ENCODE measurements at regions not wholly inside any gene's neighbourhood (a gene's known extent, or its start where the extent isn't known, plus 50 kb on each side); places are given as distances from the start of the nearest gene placed in this dataset.

- TF ChIP-seq, protein P1, sequence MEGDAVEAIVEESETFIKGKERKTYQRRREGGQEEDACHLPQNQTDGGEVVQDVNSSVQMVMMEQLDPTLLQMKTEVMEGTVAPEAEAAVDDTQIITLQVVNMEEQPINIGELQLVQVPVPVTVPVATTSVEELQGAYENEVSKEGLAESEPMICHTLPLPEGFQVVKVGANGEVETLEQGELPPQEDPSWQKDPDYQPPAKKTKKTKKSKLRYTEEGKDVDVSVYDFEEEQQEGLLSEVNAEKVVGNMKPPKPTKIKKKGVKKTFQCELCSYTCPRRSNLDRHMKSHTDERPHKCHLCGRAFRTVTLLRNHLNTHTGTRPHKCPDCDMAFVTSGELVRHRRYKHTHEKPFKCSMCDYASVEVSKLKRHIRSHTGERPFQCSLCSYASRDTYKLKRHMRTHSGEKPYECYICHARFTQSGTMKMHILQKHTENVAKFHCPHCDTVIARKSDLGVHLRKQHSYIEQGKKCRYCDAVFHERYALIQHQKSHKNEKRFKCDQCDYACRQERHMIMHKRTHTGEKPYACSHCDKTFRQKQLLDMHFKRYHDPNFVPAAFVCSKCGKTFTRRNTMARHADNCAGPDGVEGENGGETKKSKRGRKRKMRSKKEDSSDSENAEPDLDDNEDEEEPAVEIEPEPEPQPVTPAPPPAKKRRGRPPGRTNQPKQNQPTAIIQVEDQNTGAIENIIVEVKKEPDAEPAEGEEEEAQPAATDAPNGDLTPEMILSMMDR (IDR thresholded peaks at IDR 0.05; ENCODE audit: low read length, missing control alignments): no peak
- DNase-seq (ENCODE audit: low read depth): no peak
- no peak overlapping the region for H3K4me3 ChIP-seq (replicated peaks; ENCODE audit: low read depth, low read length)
Measured at GRCh38 chr10:10434312-10434711, 583.4 kb upstream of the CELF2 start.

DNA sequence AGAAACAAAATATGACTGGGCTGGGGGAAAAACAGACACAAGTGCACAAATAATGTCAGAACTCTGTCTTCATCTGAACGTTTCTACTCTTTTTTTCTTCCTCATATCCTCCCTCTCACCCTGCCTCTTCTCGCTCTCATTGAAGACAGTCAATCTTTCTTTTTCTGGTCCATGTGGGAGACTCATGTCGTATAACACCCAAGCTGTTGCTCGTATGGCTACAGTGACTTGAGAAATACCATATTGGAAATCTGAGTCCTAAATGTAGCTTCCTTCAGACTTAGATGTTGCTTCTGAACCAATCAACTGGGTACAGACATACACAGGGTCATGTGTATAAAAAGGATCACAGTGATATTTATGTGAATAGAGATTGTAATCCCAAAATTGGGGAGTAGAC lies 579.8 kb upstream of the CELF2 start:
- no peak for DNase-seq (ENCODE audit: low read depth)
- TF ChIP-seq, protein P1 (IDR thresholded peaks at IDR 0.05; ENCODE audit: low read length, missing control alignments): no peak
- H3K4me3 ChIP-seq (replicated peaks; ENCODE audit: low read depth, low read length): no peak overlapping the region

GRCh38 chr10:10438335-10439100 lies 579.2 kb upstream of the CELF2 start:
- TF ChIP-seq, protein P1 (IDR thresholded peaks at IDR 0.05; ENCODE audit: low read length, missing control alignments): no peak
- no peak overlapping the region for H3K4me3 ChIP-seq (replicated peaks; ENCODE audit: low read depth, low read length)
- no peak for DNase-seq (ENCODE audit: low read depth)

- TF ChIP-seq, protein P1 (IDR thresholded peaks at IDR 0.05; ENCODE audit: low read length, missing control alignments): no peak
- no peak for DNase-seq (ENCODE audit: low read depth)
- no peak overlapping the region for H3K4me3 ChIP-seq (replicated peaks; ENCODE audit: low read depth, low read length)
Measured at GRCh38 chr10:10456856-10457255, 560.8 kb upstream of the CELF2 start.

- no peak overlapping the region for H3K4me3 ChIP-seq (replicated peaks; ENCODE audit: low read depth, low read length)
- DNase-seq (ENCODE audit: low read depth): peak; percentile 6
- TF ChIP-seq, protein P1 (IDR thresholded peaks at IDR 0.05; ENCODE audit: low read length, missing control alignments): no peak
Measured at GRCh38 chr10:10460451-10460850, 557.2 kb upstream of the CELF2 start.

GRCh38 chr10:10462151-10462941 lies 555.3 kb upstream of the CELF2 start:
- no peak overlapping the region for H3K4me3 ChIP-seq (replicated peaks; ENCODE audit: low read depth, low read length)
- TF ChIP-seq, protein P1 (IDR thresholded peaks at IDR 0.05; ENCODE audit: low read length, missing control alignments): no peak
- no peak for DNase-seq (ENCODE audit: low read depth)
